NOMO-1 (cell line): ENCODE measurements at regions not wholly inside any gene's neighbourhood (a gene's known extent, or its start where the extent isn't known, plus 50 kb on each side); places are given as distances from the start of the nearest gene placed in this dataset.

ENCODE experiments used
- DNase-seq, 2 experiments: peaks; one replicate each; lab custom pipeline; 2025; ENCODE audit not compliant: unreplicated experiment in 2 of 2; lab: John Stamatoyannopoulos, UW

DNA sequence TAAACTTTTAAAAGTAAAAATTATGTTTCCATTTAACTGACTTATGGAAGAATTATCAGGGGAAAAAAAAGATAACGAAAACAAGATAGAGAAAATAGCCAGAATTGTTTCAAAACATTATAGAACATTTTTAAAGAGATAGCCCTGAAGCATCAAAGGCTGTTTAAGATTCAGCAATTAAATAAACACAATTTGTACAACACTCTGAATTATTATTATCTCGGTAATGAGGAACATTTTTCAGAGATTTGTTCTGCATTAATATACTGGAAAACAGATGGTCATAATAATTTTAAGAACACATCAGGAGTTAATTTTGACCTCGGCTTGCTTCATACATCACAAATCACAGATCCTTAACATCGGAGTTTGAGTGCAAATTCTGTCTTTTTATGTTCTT lies 643.8 kb downstream of the SORCS1 start:
- DNase-seq, result no peak

- DNase-seq, result no peak
These were observed 645.0 kb downstream of the SORCS1 start for GRCh38 chr10:106519376-106520030.

GRCh38 chr10:106515206-106515790 lies 649.2 kb downstream of the SORCS1 start:
- no peak for DNase-seq

- no peak for DNase-seq
These were observed 651.1 kb downstream of the SORCS1 start for GRCh38 chr10:106513352-106513771.

DNA sequence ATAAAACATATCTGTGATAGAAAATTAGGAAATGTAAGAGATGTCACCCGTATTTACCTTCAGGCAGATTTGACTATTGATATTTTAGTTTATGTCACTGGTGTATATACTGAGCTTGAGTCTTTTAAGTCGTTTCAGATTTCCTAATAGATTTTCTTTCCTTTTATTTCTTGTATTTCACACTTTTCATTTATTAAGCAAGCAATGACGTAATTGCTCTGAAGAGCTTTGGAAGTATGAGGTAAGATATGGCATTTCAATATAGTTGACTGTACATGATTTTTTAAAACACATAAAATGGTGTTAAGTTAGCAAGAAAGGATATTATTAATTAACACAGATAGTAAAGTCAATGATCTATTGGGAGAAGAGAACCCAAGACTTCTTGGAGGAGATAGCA lies 652.6 kb downstream of the SORCS1 start:
- no peak for DNase-seq

- no peak for DNase-seq
These were observed 655.6 kb downstream of the SORCS1 start for GRCh38 chr10:106508950-106509349.

GRCh38 chr10:106506526-106507283 lies 657.8 kb downstream of the SORCS1 start:
- no peak for DNase-seq

- DNase-seq, result no peak
These were observed 660.0 kb downstream of the SORCS1 start for GRCh38 chr10:106504536-106504935.

- DNase-seq, result no peak
These were observed 661.9 kb downstream of the SORCS1 start for GRCh38 chr10:106502641-106503040.

- no peak for DNase-seq
These were observed 663.5 kb downstream of the SORCS1 start for GRCh38 chr10:106500925-106501525.

GRCh38 chr10:106500041-106500924 lies 664.2 kb downstream of the SORCS1 start:
- DNase-seq, result no peak

- no peak for DNase-seq
These were observed 665.1 kb downstream of the SORCS1 start for GRCh38 chr10:106499448-106499847.

GRCh38 chr10:106498675-106499074 lies 665.8 kb downstream of the SORCS1 start:
- DNase-seq, result no peak

- no peak for DNase-seq
These were observed 668.6 kb downstream of the SORCS1 start for GRCh38 chr10:106495931-106496330.

GRCh38 chr10:106493751-106494150 lies 670.8 kb downstream of the SORCS1 start:
- DNase-seq, result no peak

DNA sequence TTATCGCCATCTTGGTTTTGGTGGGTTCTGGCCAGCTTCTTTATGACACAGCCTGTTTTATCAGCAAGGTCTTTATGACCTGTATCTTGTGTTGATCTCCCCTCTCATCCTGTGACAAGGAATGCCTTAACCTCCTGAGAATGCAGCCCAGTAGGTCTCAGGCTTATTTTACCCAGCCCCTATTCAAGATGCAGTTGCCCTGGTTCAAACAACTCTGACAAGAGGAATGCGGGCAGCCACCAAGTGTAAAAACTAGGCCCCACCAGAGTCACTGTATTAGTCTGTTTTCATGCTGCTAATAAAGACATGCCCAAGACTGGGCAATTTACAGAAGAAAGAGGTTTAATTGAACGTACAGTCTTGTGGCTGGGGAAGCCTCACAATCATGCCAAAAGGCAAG lies 671.3 kb downstream of the SORCS1 start:
- no peak for DNase-seq

DNA sequence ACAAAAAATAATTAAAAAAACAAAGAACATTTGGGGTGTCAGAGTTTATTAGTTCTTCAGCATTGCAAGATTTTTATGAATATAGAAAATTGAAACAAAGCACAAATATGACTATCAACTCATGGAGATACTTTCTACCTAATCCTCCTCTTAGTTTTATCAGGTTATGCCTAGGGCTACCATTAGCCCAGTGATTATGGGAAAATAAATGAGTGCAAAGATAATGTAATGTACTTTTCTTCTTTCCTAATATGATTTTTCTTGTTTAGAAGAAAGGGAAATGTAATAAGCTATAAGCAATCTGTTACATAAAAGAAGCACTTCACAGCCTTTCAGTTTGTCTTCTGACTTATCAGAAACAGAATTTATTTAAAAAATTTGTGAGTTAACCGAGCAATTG lies 676.8 kb downstream of the SORCS1 start:
- no peak for DNase-seq

DNA sequence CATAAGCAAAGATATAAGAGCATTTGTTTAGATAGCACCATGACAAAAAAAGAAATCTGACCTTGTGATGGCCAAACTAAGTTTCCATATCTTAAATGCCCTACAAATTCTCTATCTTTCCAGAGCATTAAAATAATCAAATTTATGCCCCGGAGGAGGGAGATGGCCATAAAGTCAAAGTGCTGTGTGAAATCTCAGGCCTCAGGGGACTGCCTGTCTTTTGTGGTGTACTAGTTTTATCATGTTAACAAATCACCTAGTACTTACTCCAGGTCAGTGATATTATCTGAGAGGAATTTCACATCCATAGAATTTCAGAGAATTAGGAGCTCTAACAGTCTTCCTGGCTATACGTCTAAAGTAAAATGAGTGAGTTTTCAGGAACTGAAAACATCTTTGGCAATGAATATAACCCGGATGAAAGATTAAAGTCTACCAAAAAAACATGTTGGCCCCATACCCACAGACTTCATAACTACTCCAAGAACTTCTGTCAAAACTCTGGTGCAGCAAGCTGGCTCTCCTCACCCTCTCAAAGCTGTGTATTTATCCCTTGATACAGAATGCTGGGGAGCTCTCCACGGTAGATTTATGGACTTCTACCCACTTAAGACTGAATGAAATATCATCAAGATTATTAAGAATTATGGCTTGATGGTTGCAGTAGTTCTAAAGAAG lies 682.8 kb downstream of the SORCS1 start:
- no peak for DNase-seq

GRCh38 chr10:106479636-106480035 lies 684.9 kb downstream of the SORCS1 start:
- DNase-seq, result no peak

- DNase-seq, result no peak
These were observed 689.6 kb downstream of the SORCS1 start for GRCh38 chr10:106474876-106475275.
